Stimulated activated CD4-positive, alpha-beta T cell treated with anti-CD3 and anti-CD28 coated beads, TNF-alpha, amount 100 ng/mL, for 4 hours (primary cell): ENCODE measurements at regions not wholly inside any gene's neighbourhood (a gene's known extent, or its start where the extent isn't known, plus 50 kb on each side); places are given as distances from the start of the nearest gene placed in this dataset.
"Not testable (repeated sequence)": the region's sequence is repeated elsewhere in the genome, so short reads cannot be mapped to it uniquely, and the experiment has no call there.

Experiments
- DNase-seq, 3 experiments: peaks; one replicate each; pipeline ENCODE4 v3.0.0-alpha.2; 2020; ENCODE audit warnings: low read depth in 3 of 3

- no peak for DNase-seq
Measured at GRCh38 chrX:122907375-122907774, 276.7 kb upstream of the GRIA3 start.

GRCh38 chrX:122910697-122911096 is 273.4 kb upstream of the GRIA3 start:
- no peak for DNase-seq

- DNase-seq = no peak
Measured at GRCh38 chrX:122913134-122913533, 270.9 kb upstream of the GRIA3 start.

- no peak for DNase-seq
Measured at GRCh38 chrX:122913764-122914163, 270.3 kb upstream of the GRIA3 start.

- DNase-seq = no peak
Measured at GRCh38 chrX:122914256-122914655, 269.8 kb upstream of the GRIA3 start.

- no peak for DNase-seq
Measured at GRCh38 chrX:122934131-122934530, 249.9 kb upstream of the GRIA3 start.

GRCh38 chrX:122940199-122940598 is 243.9 kb upstream of the GRIA3 start:
- no peak for DNase-seq

GRCh38 chrX:122941806-122942205 is 242.3 kb upstream of the GRIA3 start:
- no peak for DNase-seq

GRCh38 chrX:122943918-122944317 is 240.2 kb upstream of the GRIA3 start:
- DNase-seq = no peak

GRCh38 chrX:122945328-122945727 is 238.8 kb upstream of the GRIA3 start:
- DNase-seq = no peak

GRCh38 chrX:122972604-122973003 is 211.5 kb upstream of the GRIA3 start:
- no peak for DNase-seq

- DNase-seq = no peak
Measured at GRCh38 chrX:122982521-122982920, 201.6 kb upstream of the GRIA3 start.

GRCh38 chrX:123002844-123003243 is 181.2 kb upstream of the GRIA3 start:
- DNase-seq = not testable (repeated sequence)

- DNase-seq = no peak
Measured at GRCh38 chrX:123013141-123013540, 170.9 kb upstream of the GRIA3 start.

- no peak for DNase-seq
Measured at GRCh38 chrX:123036401-123036800, 147.7 kb upstream of the GRIA3 start.

GRCh38 chrX:123049071-123049625 is 134.9 kb upstream of the GRIA3 start:
- DNase-seq = no peak

GRCh38 chrX:123060986-123061385 is 123.1 kb upstream of the GRIA3 start:
- no peak for DNase-seq

GRCh38 chrX:123064053-123064452 is 120.0 kb upstream of the GRIA3 start:
- DNase-seq = no peak

- DNase-seq = no peak
Measured at GRCh38 chrX:123072686-123073385, 111.2 kb upstream of the GRIA3 start.

GRCh38 chrX:123075947-123076561 is 108.0 kb upstream of the GRIA3 start:
- DNase-seq = no peak

- no peak for DNase-seq
Measured at GRCh38 chrX:123077631-123078030, 106.4 kb upstream of the GRIA3 start.

- DNase-seq = no peak
Measured at GRCh38 chrX:123080065-123080464, 104.0 kb upstream of the GRIA3 start.

- no peak for DNase-seq
Measured at GRCh38 chrX:123081776-123082175, 102.3 kb upstream of the GRIA3 start.
